ENCODE measurements at regions not wholly inside any gene's neighbourhood (a gene's known extent, or its start where the extent isn't known, plus 50 kb on each side); places are given as distances from the start of the nearest gene placed in this dataset.

- DNase-seq (ENCODE audit: low spot score): no peak
These were observed 126.8 kb upstream of the PSMD7 start for GRCh38 chr16:74169687-74170376.

GRCh38 chr16:74169066-74169465 is 127.5 kb upstream of the PSMD7 start:
- no peak for DNase-seq (ENCODE audit: low spot score)

- DNase-seq (ENCODE audit: low spot score): no peak
These were observed 128.2 kb upstream of the PSMD7 start for GRCh38 chr16:74168445-74168844.

- DNase-seq (ENCODE audit: low spot score): no peak
These were observed 130.2 kb upstream of the PSMD7 start for GRCh38 chr16:74166456-74166855.

- no peak for DNase-seq (ENCODE audit: low spot score)
These were observed 131.0 kb upstream of the PSMD7 start for GRCh38 chr16:74165566-74166080.

GRCh38 chr16:74160759-74161158 is 135.9 kb upstream of the PSMD7 start:
- no peak for DNase-seq (ENCODE audit: low spot score)

GRCh38 chr16:74153773-74154172 is 142.8 kb upstream of the PSMD7 start:
- DNase-seq (ENCODE audit: low spot score): no peak

GRCh38 chr16:74146643-74147042 is 150.0 kb upstream of the PSMD7 start:
- no peak for DNase-seq (ENCODE audit: low spot score)

- no peak for DNase-seq (ENCODE audit: low spot score)
These were observed 153.4 kb upstream of the PSMD7 start for GRCh38 chr16:74143171-74143570.

- DNase-seq (ENCODE audit: low spot score): no peak
These were observed 155.6 kb upstream of the PSMD7 start for GRCh38 chr16:74141015-74141414.

- no peak for DNase-seq (ENCODE audit: low spot score)
These were observed 156.1 kb upstream of the PSMD7 start for GRCh38 chr16:74140557-74140956.

GRCh38 chr16:74123826-74124225 is 172.8 kb upstream of the PSMD7 start:
- DNase-seq (ENCODE audit: low spot score): no peak

GRCh38 chr16:74123195-74123594 is 173.4 kb upstream of the PSMD7 start:
- DNase-seq (ENCODE audit: low spot score): no peak

GRCh38 chr16:74117798-74118197 is 178.8 kb upstream of the PSMD7 start:
- no peak for DNase-seq (ENCODE audit: low spot score)

GRCh38 chr16:74113545-74113944 is 183.1 kb upstream of the PSMD7 start:
- DNase-seq (ENCODE audit: low spot score): no peak

- peak; percentile 31 for DNase-seq (ENCODE audit: low spot score)
These were observed 185.1 kb upstream of the PSMD7 start for GRCh38 chr16:74111456-74111982.

GRCh38 chr16:74107795-74108610 is 188.6 kb upstream of the PSMD7 start:
- DNase-seq (ENCODE audit: low spot score): peak; percentile 67

- no peak for DNase-seq (ENCODE audit: low spot score)
These were observed 192.6 kb upstream of the PSMD7 start for GRCh38 chr16:74104022-74104421.

- no peak for DNase-seq (ENCODE audit: low spot score)
These were observed 195.1 kb upstream of the PSMD7 start for GRCh38 chr16:74101379-74102137.

GRCh38 chr16:74100395-74101326 is 196.0 kb upstream of the PSMD7 start:
- DNase-seq (ENCODE audit: low spot score): no peak

- DNase-seq (ENCODE audit: low spot score): no peak
These were observed 197.1 kb upstream of the PSMD7 start for GRCh38 chr16:74099530-74099929.
